ENCODE measurements at regions not wholly inside any gene's neighbourhood (a gene's known extent, or its start where the extent isn't known, plus 50 kb on each side); places are given as distances from the start of the nearest gene placed in this dataset.

DNA sequence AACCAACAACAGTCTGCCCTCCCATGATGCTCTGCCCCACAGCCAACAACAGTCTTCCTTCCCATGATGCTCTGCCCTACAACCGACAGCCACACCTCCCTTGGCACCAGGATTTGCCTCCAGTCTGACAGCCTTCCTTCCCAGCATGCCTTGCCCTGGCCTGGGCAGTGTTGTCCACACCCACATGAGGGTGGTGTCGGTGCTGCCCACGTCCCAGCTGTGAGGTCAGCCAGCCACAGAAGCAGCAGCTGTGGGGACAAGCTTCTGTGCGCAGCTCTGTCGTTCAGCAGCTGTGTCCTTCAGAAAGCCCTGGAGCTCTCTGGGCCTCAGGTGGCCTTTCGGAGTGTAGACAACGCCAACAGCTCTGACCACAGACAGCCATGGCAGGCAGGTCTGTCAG, 1378.9 kb downstream of the BRD1 start:
- DNase-seq (ENCODE audit: insufficient read length, low spot score) (no peak), FAIRE-seq (no peak)

DNA sequence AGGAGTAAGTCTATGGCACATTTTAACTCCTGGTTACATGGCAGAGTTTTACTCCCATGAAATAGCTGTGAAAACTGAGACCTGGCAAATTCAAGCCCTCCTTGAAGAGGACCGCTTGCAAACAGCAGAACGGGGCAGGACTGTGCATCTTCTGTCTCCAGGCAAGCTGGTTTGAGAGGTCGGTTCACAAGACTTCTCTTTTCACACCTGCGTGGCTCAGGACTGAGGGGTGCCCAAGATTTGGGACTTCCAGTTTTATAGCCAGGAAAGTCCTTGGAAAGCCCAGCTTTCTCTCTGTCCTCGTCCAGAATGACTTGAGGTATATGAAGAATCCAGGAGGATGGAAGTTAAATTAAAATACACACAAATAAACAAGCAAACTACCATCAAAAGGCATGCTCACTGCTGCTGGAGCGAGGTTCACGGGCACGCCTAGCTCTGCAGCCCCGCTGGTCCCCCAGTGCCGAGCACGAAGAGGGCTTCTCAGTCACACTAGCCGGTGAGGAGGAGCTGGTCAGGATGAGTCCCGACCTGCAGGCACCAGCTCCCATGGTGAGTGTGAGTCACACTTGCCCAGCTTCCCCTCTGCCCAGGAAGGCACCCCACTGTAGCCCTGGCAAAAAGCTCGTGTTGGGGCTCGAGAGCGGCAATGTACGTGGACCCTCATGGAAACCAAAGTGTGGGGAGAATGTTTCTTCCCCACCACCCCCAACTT, 1382.4 kb downstream of the BRD1 start:
- no peak for FAIRE-seq
- DNase-seq (ENCODE audit: insufficient read length, low spot score), result no peak

DNA sequence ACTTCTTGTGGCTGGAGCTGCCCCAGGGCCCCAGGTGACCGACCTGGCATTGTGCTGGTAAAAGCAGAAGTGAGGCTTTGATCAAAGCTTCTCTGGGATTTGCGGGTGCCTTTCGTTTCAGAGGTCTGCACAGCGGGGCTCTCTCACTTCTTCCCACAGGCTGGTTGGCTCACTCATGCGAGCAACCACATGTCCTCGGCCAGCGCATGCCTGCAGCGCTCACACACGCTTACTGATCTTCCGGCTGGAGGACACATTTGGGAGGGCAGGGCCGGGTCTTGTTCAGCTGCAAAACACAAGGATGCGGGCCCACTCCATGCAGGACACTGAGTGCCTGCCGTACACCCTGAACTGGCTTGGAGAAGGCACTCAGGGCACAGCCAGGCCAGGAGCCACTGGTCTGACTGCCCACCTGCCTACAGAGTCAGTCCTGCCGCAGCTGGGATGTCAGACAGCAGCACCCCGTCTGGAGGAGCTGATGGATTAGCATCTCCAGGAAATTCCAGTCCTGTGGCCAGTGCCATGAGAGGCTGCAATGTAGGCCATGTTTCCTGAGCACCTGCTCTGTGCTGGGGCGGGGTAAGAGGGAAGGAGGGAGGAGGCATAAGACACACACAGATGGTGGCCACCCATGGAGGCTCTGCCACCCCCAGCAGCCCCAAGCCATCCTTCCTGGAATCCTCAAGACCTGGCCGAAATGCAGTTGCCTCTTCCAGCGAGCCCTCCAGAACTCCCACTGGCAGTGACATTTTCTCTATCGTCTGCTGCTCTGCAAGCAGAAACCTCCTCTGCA, 1383.2 kb downstream of the BRD1 start:
- no peak for FAIRE-seq
- no peak for DNase-seq (ENCODE audit: insufficient read length, low spot score)

DNA sequence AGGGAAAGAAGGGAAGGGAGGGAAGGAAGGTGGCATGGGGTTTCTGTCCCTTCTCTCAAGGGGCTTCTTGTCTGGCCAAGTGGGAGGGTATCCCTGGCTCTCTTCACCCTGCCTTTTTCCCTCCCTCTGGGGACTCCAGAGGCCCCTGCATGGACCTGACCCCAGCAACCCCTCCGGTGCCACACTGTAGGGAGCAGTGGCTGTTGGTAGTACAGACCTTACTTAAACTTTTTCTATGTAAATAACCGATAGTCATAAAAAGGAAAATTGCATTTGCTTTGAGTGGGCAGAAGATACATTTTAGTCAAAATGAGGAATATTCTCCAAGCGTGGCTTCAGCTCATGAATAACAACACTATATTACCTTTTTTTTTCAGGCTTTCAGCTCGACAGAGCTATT, 1384.0 kb downstream of the BRD1 start:
- FAIRE-seq (no peak), DNase-seq (ENCODE audit: insufficient read length, low spot score) (no peak)

DNA sequence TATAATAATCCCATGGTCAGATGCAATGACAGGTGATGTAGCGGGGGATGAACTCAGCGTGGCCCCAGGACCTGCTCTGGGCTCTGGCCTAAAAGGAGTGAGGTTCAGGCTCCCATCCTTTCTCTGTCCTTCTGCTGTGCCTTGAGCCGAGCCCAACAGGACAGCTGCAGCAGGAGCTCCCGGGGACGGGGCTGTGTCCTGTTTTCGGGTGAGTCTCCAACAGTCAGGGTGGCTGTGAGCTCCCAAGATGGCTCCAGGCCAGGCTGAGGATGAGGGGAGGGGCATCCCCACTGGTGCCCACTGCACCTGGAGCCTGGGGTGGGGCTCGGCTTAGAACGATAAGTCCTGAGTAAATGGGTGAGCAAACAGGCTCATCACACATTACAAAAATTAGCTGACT, 1385.0 kb downstream of the BRD1 start:
- DNase-seq (ENCODE audit: insufficient read length, low spot score), result no peak
- FAIRE-seq, result no peak

DNA sequence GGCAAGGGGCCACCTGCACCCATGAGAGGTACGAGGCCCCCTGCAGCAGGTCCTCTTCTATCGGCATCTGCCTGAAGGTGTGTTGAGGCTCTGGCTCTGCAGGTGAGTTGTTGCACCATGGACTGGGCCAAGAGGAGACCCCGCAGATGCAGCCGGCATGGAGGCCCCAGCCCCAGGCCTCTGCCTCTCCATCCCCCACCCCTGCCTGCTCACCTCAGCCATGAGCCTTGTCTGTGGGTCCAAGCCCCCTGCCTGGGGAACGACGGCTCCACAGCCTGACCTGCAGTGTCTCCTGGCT, 1386.2 kb downstream of the BRD1 start:
- DNase-seq (ENCODE audit: insufficient read length, low spot score), result no peak
- no peak for FAIRE-seq

DNA sequence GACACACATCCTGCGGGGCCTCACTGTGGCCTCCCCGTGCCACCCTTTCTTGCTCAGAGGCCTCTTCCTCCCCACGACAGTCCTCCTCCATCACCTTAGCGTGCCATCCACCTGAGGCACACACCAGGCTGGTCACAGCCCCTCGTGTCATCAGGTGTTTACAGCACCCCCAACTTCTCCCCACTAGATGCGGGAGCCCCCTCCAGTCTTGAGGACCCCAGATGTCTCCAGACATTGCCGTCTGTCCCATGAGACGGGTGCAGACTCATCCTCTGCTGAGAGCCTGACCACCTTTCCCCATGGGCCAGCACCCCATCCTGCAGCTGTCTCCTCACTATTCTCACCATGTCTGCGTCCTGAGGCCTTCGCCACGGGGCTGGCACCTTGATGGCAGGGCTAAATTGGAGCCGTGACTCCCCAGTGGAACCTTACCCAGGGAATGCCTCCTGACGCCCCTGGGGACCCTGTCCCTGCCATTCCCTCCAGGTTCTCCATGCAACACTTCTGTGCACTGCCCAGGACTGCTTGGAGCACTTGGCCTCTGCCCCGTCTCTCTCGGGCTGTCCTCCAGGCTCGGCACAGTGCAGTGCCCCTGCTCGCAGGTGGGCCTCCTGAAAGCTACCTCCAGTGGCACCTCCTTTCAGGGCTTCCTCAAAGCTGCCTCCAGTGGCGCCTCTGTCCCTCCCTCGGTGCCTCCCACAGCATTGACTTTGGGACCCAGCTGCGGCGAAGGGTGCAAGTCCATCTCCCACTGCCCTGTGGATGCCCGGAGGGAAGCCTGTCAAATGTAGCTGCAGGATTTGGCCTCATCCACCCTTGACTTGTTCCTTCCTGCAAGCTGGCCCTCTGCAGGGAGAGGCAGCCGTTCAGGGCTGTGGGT, 1386.8 kb downstream of the BRD1 start:
- DNase-seq (ENCODE audit: insufficient read length, low spot score), result no peak
- FAIRE-seq, result no peak

DNA sequence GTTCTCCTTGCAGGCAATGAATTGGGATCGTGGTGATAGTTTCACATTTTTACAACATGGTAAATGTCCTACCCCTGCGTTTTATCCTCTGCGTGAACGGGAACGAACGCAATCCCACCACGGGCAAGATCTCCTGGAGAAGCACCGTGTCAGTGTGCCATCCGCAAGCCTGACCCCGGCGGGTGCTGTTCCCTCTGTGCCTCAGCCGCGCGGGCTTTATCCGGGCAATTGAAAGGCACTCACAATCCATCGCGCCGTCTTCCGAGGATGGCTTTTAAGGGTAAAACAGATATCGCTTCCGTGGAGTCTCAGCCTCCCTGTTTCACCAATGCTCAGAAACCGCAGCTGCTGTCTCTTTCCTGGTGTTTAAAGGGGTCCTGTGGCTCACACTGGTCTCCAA, 1387.5 kb downstream of the BRD1 start:
- DNase-seq (ENCODE audit: insufficient read length, low spot score) (no peak), FAIRE-seq (no peak)

DNA sequence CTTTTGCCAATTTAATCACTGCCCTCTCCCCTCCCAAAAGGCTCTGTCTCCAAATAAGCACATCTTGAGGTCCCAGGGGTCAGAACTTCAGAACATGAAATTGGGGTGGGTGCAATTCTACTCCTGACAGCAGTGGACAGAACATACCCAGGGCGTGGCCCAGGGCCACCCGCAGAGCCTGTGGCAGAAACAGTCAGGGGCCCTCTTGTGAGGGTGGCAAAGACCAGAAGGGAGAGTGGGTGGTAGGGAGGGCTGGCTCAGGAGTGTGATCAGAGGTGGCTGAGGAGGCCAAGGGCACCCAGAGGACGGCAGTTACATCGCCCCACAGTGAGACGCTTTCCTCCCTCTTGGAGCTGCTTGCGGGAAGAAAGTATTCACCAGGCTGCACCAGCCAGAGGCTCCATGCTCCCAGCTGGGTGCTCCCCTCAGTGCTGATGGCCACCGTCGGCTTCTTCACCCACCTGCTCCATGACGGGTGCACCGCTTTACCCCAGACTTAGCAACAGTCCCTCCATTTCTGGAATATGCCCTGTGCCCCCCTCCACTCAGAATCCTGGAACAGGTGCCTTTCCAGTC, 1388.0 kb downstream of the BRD1 start:
- DNase-seq (ENCODE audit: insufficient read length, low spot score), result no peak
- FAIRE-seq, result no peak

DNA sequence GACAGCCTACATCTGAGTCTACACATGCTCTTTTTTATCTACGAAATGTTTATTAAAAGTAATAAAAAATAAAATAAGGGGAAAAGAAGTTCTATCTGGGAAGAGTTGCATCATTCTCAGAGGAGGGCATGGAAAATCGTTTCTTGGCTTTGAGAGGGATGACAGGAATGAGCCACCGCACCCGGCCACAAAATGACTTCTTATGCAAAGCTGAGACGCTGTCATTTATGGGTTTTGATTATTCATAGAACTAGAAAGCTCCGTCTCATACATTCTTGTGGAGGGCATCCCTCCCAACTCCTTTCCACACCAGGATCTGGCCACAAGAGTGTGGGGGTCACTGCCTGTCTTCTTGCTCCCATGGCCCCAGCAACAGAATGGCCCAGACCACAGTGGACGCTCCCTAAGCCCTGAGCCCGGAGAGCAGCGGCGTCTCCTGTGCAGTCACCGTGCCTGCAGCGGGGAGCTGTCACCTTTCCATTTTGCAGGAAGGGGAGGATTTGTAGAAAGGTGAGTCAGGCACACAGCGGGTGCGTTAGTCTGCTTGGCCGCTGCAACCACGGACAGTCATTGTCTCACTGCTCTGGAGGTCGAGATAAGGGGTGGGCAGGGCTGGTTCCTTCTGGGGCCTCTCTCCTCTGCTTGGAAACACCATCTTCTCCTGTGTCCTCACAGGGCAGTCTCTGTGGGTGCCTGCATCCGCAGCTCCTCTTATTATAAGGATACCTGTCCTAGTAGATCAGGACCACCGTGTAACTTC, 1388.7 kb downstream of the BRD1 start:
- DNase-seq (ENCODE audit: insufficient read length, low spot score), result no peak

DNA sequence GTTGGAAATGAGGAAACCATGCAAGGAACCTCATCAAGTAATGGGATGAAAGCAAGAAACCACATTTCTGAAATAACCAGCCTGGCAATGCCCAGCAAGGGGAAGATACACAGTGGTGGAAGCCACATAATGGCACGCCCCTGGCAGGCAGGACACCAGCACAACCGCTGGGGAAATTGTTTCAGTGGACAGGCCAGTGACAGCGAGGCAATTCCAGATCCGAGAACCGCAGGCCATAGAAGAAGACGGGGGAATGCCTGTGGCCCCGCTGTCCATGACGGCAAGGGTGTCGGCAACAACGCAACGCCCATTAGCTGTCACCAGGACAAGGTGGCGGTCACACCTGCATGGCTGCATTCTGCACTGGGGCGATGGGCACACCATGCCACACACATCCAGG, 1389.6 kb downstream of the BRD1 start:
- FAIRE-seq (no peak), DNase-seq (ENCODE audit: insufficient read length, low spot score) (no peak)

More for the DNA sequence above, 1388.7 kb downstream of the BRD1 start:
- FAIRE-seq, result no peak

DNA sequence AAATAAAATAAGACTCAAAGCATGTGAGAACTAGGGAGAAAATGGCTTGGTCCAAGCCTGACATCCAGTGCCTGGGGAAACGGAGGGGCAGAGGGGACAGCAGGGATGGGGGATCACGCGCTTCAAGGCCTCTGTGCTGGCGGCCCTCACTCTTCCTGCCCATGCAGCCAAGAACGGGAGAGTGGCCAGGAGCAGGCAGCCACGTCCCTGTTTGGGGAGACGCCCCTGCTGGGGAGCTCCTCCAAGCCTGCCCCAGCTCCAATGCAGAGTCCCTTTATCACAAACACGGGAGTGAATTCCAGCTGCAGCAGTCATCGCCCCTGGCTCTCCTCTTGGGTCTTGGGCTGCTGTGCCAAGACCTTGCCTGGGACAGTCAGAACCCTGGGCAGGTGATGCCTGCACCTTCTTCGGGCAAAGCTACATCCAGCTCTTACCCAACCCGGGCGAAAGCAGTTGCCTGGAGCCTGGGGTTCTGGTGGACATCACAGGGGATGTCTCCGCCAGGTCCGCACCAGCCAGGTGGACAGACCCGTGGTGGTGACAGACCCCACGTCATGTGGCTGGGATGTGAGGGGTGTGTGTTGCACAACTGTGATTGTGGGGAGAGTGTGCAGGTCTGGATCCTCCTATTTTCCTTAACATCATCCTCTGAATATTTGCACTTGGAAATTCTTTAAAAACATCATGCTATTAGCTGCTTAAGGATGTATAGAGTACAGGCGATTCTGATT, 1391.3 kb downstream of the BRD1 start:
- DNase-seq (ENCODE audit: insufficient read length, low spot score) (no peak), FAIRE-seq (no peak)

DNA sequence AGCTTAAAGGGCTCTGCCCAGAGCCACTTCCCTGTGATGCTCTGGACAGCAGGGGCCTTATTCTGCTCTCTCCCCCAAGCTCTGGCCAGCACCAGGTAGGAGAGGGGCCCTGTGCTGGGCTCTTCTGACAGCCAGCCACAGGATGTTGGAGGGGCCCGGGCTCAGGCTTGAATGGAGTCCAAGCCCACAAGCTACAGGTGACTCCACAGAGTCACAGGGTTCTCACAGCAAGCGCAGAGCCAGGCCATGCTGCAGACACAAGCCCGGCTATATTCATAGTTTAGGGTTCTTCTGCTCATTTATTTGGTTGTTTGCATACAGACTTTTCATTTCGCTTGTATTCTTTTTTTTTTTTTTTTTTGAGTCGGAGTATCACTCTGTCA, 1392.8 kb downstream of the BRD1 start:
- FAIRE-seq, result no peak
- DNase-seq (ENCODE audit: insufficient read length, low spot score), result no peak

DNA sequence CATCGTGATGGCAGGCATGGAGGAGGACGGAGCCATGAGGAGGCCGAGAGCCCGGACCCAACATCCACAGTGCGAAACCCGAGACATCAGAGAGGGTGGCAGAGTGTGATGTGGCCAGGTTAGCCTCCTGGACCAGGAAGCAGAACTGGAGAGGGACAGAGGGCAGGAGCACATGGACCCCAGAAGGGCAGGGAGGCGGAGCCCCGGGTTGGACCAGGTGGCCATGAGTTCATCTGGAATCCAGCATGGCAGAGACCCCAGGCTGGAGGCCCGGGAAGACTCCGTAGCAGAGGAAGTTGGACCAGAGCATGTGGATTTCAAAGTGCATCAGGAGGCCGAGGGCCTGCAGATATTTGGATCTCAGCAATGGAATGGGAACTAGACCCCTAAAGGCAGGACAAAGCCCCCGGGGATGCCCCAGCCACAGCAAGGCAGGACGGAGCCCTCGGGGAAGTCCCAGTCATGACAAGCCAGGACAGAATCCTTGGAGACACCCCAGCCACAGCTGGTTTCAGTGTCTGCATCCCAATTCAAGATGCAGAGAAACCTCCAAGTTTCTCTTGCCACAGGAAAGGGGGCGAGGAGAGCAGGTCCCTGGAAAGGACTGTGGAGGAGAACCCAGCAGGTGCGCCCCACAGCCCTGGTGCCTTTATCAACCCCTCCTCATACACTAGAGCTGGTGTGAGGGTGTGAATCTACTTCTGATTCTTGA, 1393.4 kb downstream of the BRD1 start:
- FAIRE-seq (no peak), DNase-seq (ENCODE audit: insufficient read length, low spot score) (no peak)

DNA sequence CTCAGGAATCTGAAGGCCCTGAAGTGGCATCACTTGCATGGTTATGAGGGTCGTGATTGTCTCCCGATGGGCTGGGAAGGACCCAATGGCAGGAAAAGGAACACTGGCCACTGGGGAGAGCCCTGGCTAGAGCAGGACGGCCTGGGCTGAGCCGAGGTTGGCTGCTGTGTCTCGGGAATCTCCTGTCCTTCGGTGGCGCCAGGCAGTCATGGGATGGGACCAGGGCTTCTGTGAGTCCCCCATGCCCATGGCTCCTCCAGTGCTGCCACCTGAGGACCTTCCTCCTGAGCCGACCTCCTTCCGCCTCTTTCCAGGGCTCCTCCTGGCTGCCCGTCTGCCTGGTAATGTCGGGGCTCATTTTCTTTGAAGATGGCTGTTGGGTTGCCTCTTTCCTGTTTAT, 1394.0 kb downstream of the BRD1 start:
- FAIRE-seq, result no peak
- DNase-seq (ENCODE audit: insufficient read length, low spot score), result no peak

DNA sequence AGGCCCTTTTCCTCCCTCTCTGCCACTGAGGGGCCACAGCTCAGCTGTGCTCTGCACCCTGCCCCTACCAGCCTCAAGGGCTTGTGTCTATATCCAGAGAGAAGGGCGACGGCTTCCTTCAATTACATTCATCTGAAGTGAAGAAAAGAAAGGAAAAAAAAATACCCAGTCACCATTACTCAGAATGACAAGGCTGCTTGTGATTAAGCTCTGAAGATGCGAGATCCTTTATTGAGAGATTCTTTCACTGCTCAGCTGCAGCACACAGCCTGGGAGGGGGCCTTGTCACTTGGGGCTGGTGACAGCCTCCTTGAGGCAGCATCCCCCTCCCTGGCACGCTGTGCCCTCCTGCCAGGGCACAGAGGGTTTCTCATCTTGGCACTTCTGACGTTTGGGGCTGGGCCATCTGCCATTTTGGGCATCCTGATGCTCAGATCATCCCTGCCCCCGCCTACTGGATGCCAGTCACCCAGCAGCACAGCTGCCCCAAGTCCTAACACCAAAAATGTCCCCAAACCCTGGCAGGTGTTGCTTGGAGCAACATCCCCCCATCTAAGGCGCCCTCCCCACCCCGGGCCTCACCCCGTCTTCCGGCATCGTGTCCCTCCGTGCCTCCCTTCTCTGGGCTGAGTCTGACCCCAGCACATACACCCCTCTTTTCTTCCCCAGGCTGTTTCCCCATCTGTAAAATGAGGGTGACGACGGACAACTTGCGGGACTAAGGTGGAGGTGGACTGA, 1394.7 kb downstream of the BRD1 start:
- no peak for FAIRE-seq

DNA sequence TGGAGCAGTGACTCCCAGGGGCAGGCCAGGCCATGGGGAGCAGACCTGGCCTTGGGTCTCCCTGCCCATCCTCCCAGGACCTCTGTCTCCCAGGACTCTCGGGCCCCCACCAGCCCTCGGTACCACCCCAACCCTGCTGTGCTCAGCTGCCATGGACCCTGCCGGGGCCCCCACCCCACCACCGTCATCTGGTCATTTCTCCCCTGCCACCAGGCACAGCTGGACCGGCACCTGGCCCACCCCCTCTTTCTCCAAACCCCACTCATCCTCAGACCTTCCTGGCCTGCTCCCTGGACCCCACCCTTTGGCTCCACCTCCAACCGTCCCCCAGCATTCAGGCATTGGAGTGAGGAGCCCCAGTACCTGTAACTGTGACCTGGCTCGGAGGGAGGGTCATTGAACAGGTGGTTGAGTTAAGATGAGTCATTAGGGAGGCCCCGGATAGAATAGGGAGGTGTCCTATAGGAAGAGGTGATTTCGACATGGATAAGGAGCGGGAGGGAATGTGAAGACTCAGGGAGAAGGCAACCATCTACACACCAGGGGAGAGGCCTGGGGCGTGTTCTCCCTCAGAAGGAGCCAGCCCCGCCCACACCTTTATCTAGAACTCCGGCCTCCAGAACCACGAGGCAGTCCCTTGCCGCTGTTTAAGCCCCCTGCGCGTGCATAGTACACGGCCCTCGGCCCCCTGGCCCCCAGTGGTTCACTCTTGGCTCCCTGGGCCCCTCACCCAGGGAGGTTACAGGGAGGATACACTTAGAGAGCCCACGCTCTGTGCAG, 1395.9 kb downstream of the BRD1 start:
- DNase-seq (ENCODE audit: insufficient read length, low spot score) (no peak), FAIRE-seq (no peak)

More for the DNA sequence above, 1394.7 kb downstream of the BRD1 start:
- no peak for DNase-seq (ENCODE audit: insufficient read length, low spot score)

DNA sequence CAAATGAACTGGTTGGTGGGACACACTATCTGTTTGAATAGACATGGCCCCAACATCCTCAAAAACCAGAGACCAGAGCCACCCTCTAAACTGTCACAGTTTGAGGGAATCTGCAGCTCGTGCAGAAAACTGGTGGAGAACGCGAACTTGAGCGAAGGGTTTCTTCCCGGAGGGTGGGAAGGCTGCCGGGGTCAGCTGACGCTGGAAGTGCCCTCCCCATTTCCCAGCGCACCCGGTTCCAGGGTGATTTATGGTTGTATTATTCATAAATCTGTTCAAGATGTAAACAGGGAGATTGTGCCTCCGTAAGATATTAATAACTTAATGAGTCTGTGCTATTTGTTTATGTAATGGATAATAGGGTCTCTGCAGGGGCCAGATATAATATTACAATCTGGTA, 1396.7 kb downstream of the BRD1 start:
- DNase-seq (ENCODE audit: insufficient read length, low spot score) (no peak), FAIRE-seq (no peak)

Data from HTR-8/SVneo (cell line).